Hepatocyte (in vitro differentiated cells): ENCODE measurements at regions not wholly inside any gene's neighbourhood (a gene's known extent, or its start where the extent isn't known, plus 50 kb on each side); places are given as distances from the start of the nearest gene placed in this dataset.

Experiments
- EZH2 ChIP-seq: fragments of 200-600 bp; sonication (generic); IDR thresholded peaks from 2 replicates; pipeline ENCODE4 v1.6.1; 2016; ENCODE audit warnings: antibody characterized with exemption, mild to moderate bottlenecking, borderline replicate concordance
- EZH2phosphoT487 ChIP-seq: fragments of 200-600 bp; sonication (generic); IDR thresholded peaks from one replicate; pipeline ENCODE4 v1.6.1; 2018; ENCODE audit warnings: antibody characterized with exemption, mild to moderate bottlenecking, low read depth, moderate library complexity; ENCODE audit not compliant: unreplicated experiment, severe bottlenecking
- TF ChIP-seq, protein P1 (sequence below): fragments of 200-600 bp; sonication (generic); IDR thresholded peaks from 2 replicates; pipeline ENCODE4 v1.5.1; 2016; ENCODE audit warnings: antibody characterized with exemption, mild to moderate bottlenecking; ENCODE audit not compliant: poor library complexity

GRCh38 chr22:26796785-26797184 lies 139.4 kb downstream of the MIAT start:
- TF ChIP-seq, protein P1, sequence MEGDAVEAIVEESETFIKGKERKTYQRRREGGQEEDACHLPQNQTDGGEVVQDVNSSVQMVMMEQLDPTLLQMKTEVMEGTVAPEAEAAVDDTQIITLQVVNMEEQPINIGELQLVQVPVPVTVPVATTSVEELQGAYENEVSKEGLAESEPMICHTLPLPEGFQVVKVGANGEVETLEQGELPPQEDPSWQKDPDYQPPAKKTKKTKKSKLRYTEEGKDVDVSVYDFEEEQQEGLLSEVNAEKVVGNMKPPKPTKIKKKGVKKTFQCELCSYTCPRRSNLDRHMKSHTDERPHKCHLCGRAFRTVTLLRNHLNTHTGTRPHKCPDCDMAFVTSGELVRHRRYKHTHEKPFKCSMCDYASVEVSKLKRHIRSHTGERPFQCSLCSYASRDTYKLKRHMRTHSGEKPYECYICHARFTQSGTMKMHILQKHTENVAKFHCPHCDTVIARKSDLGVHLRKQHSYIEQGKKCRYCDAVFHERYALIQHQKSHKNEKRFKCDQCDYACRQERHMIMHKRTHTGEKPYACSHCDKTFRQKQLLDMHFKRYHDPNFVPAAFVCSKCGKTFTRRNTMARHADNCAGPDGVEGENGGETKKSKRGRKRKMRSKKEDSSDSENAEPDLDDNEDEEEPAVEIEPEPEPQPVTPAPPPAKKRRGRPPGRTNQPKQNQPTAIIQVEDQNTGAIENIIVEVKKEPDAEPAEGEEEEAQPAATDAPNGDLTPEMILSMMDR, result no peak
- no peak for TF ChIP-seq EZH2
- TF ChIP-seq EZH2phosphoT487, result no peak
